Mesendoderm (in vitro differentiated cells): ENCODE measurements at regions not wholly inside any gene's neighbourhood (a gene's known extent, or its start where the extent isn't known, plus 50 kb on each side); places are given as distances from the start of the nearest gene placed in this dataset.
"Not testable (repeated sequence)": the region's sequence is repeated elsewhere in the genome, so short reads cannot be mapped to it uniquely, and the experiment has no call there.

Experiments used
- DNase-seq: peaks from one replicate; pipeline ENCODE4 v3.0.0; 2013
- H2AK5ac ChIP-seq: 2 replicates; pipeline ENCODE4 v1.6.1; 2013; ENCODE audit warnings: low read length, inconsistent platforms
- H2BK120ac ChIP-seq: 2 replicates; pipeline ENCODE4 v1.6.1; 2013; ENCODE audit warnings: low read depth, mild to moderate bottlenecking, low read length, moderate library complexity, mixed read lengths
- H2BK15ac ChIP-seq: replicated peaks from 2 replicates; pipeline ENCODE4 v1.6.1; 2013; ENCODE audit warnings: low read depth, mild to moderate bottlenecking, moderate library complexity
- H2BK5ac ChIP-seq: 2 replicates; pipeline ENCODE4 v1.6.1; 2013; ENCODE audit warnings: low read length, inconsistent platforms
- H3K18ac ChIP-seq: 2 replicates; pipeline ENCODE4 v1.6.1; 2013; ENCODE audit warnings: mild to moderate bottlenecking, low read length, mixed read lengths
- H3K23ac ChIP-seq: one replicate; pipeline ENCODE4 v1.6.1; 2013; ENCODE audit warnings: low read length
- H3K27ac ChIP-seq: 2 replicates; pipeline ENCODE4 v1.5.1; 2013; ENCODE audit warnings: low read depth, mild to moderate bottlenecking, inconsistent platforms, low read length, moderate library complexity
- H3K27me3 ChIP-seq: 2 replicates; pipeline ENCODE4 v1.6.1; 2013; ENCODE audit warnings: low read length, control low read depth, mild to moderate bottlenecking, inconsistent platforms; ENCODE audit not compliant: insufficient read depth, poor library complexity
- H3K36me3 ChIP-seq: 2 replicates; pipeline ENCODE4 v1.6.1; 2013; ENCODE audit warnings: low read length, inconsistent platforms; ENCODE audit not compliant: control insufficient read depth, insufficient read depth
- H3K4ac ChIP-seq: one replicate; pipeline ENCODE4 v1.6.1; 2013; ENCODE audit warnings: low read depth, mild to moderate bottlenecking, low read length, moderate library complexity
- H3K4me1 ChIP-seq: 2 replicates; pipeline ENCODE4 v1.6.1; 2013; ENCODE audit warnings: low read depth, low read length, inconsistent platforms; ENCODE audit not compliant: control insufficient read depth
- H3K4me2 ChIP-seq: 2 replicates; pipeline ENCODE4 v1.6.1; 2013; ENCODE audit warnings: low read length
- H3K4me3 ChIP-seq: 2 replicates; pipeline ENCODE4 v1.5.1; 2013; ENCODE audit warnings: mild to moderate bottlenecking, low read length
- H3K56ac ChIP-seq: one replicate; pipeline ENCODE4 v1.6.1; 2013; ENCODE audit warnings: low read length
- H3K79me1 ChIP-seq: 2 replicates; pipeline ENCODE4 v1.6.1; 2013; ENCODE audit warnings: low read length, inconsistent platforms
- H3K79me2 ChIP-seq: 2 replicates; pipeline ENCODE4 v1.6.1; 2013; ENCODE audit warnings: mild to moderate bottlenecking, low read length; ENCODE audit not compliant: control insufficient read depth, insufficient read depth
- H3K9ac ChIP-seq: 2 replicates; pipeline ENCODE4 v1.6.1; 2013; ENCODE audit warnings: low read length, inconsistent platforms
- H4K5ac ChIP-seq: one replicate; pipeline ENCODE4 v1.6.1; 2013; ENCODE audit warnings: low read length
- H4K8ac ChIP-seq: one replicate; pipeline ENCODE4 v1.6.1; 2013; ENCODE audit warnings: low read depth, mild to moderate bottlenecking, control low read depth, low read length, moderate library complexity
- WGBS: extraction: QIAGEN DNeasy Blood & Tissue Kit; methylation state at CpG from one replicate; pipeline ENCODE4 v1.1.7; 2013; ENCODE audit warnings: low lambda C conversion rate, missing lambda C conversion rate; ENCODE audit not compliant: insufficient coverage; ENCODE audit errors: extremely low coverage; 5-methylcytosine and 5-hydroxymethylcytosine counted together

GRCh38 chrX:77070202-77070918 lies 376.8 kb upstream of the FGF16 start:
- no peak overlapping the region for H3K4ac ChIP-seq
- no peak overlapping the region for H2BK5ac ChIP-seq
- H3K79me2 ChIP-seq: no peaks in the 10 kb centered on the region
- no peak overlapping the region for H3K27ac ChIP-seq
- H3K4me3 ChIP-seq: no peak overlapping the region
- no peak overlapping the region for H2AK5ac ChIP-seq
- H2BK120ac ChIP-seq: no peak overlapping the region
- no peak overlapping the region for H3K4me2 ChIP-seq
- H3K79me1 ChIP-seq: no peaks in the 10 kb centered on the region
- DNase-seq: no peak
- WGBS: no CpG with 5 or more reads among the region's 3 CpGs
- no peaks in the 10 kb centered on the region for H3K27me3 ChIP-seq
- no peak overlapping the region for H4K8ac ChIP-seq
- H3K23ac ChIP-seq: no peak overlapping the region
- no peaks in the 10 kb centered on the region for H3K4me1 ChIP-seq
- no peak overlapping the region for H3K56ac ChIP-seq
- no peak overlapping the region for H4K5ac ChIP-seq
- no peaks in the 10 kb centered on the region for H3K36me3 ChIP-seq
- no peak overlapping the region for H3K9ac ChIP-seq
- no peak overlapping the region for H3K18ac ChIP-seq
- H2BK15ac ChIP-seq: no peak overlapping the region

- Histone ChIP-seq H3K4ac (no peak overlapping the region), H3K9ac (no peak overlapping the region), H3K27ac (no peak overlapping the region), H2AK5ac (no peak overlapping the region), H3K18ac (no peak overlapping the region), H3K4me2 (no peak overlapping the region), H2BK120ac (no peak overlapping the region), H3K23ac (no peak overlapping the region), H3K56ac (no peak overlapping the region), H2BK5ac (no peak overlapping the region), H3K36me3 (no peaks in the 10 kb centered on the region), H4K8ac (no peak overlapping the region), H4K5ac (no peak overlapping the region), H2BK15ac (no peak overlapping the region), H3K4me3 (no peak overlapping the region), H3K27me3 (no peaks in the 10 kb centered on the region), H3K79me2 (no peaks in the 10 kb centered on the region), H3K79me1 (no peaks in the 10 kb centered on the region), H3K4me1 (no peaks in the 10 kb centered on the region)
- WGBS: no CpG with 5 or more reads among the region's 2 CpGs
- DNase-seq: no peak
Observed at GRCh38 chrX:77076896-77077295, 370.3 kb upstream of the FGF16 start.

DNA sequence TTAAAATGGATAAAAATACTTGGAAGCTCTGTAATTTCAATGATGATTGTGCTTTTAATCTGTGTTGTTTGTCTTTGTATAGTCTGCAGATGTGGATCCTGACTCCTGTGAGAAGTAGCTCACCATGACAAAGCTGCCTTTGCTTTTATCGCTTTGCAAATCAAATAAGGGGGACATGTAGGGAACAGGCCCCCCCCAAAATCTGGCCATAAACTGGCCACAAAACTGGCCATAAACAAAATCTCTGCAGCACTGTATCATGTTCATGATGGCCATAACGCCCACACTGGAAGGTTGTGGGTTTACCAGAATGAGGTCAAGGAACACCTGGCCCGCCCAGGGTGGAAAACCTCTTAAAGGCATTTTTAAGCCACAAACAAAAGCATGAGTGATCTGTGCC lies 366.0 kb upstream of the FGF16 start:
- H4K8ac ChIP-seq, H3K79me1 ChIP-seq, H2AK5ac ChIP-seq, H2BK5ac ChIP-seq, DNase-seq, H2BK15ac ChIP-seq, H4K5ac ChIP-seq, H3K36me3 ChIP-seq, H3K27me3 ChIP-seq, H2BK120ac ChIP-seq, H3K4me3 ChIP-seq, H3K9ac ChIP-seq, H3K18ac ChIP-seq, H3K4me1 ChIP-seq, H3K79me2 ChIP-seq, H3K4me2 ChIP-seq, H3K27ac ChIP-seq, H3K23ac ChIP-seq, H3K4ac ChIP-seq, H3K56ac ChIP-seq: not testable (repeated sequence)
- WGBS: no CpG with 5 or more reads among the region's 3 CpGs

DNA sequence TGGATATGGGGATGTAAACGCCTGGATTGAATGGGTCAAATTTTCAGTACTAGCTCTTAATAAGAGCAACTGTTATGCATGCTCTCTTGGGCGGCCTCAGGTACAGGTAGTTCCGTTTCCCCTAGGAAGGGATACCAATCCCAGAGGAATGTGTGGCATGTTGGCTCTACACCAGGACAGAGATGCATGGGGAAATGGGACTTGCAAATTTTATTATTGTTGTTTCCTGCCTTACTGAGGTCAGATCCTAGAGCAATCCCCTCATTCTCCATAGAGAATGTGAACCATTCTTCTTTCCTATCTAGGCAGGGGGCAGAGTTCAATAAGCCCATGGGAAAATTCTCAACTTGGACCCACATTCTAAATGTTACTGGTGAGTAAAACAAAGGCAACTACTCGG lies 361.8 kb upstream of the FGF16 start:
- no peaks in the 10 kb centered on the region for H3K27me3 ChIP-seq
- no peak overlapping the region for H2BK15ac ChIP-seq
- no peak overlapping the region for H3K4me3 ChIP-seq
- H2AK5ac ChIP-seq: no peak overlapping the region
- no peaks in the 10 kb centered on the region for H3K79me2 ChIP-seq
- no peak overlapping the region for H3K4ac ChIP-seq
- H3K23ac ChIP-seq: no peak overlapping the region
- H3K27ac ChIP-seq: no peak overlapping the region
- no peaks in the 10 kb centered on the region for H3K36me3 ChIP-seq
- H3K18ac ChIP-seq: no peak overlapping the region
- no peak overlapping the region for H3K4me2 ChIP-seq
- H4K5ac ChIP-seq: no peak overlapping the region
- H2BK5ac ChIP-seq: no peak overlapping the region
- H3K79me1 ChIP-seq: no peaks in the 10 kb centered on the region
- DNase-seq: peak; percentile 11
- H4K8ac ChIP-seq: no peak overlapping the region
- no peak overlapping the region for H2BK120ac ChIP-seq
- WGBS: no CpG with 5 or more reads among the region's 4 CpGs
- H3K9ac ChIP-seq: no peak overlapping the region
- H3K56ac ChIP-seq: no peak overlapping the region
- no peaks in the 10 kb centered on the region for H3K4me1 ChIP-seq

DNA sequence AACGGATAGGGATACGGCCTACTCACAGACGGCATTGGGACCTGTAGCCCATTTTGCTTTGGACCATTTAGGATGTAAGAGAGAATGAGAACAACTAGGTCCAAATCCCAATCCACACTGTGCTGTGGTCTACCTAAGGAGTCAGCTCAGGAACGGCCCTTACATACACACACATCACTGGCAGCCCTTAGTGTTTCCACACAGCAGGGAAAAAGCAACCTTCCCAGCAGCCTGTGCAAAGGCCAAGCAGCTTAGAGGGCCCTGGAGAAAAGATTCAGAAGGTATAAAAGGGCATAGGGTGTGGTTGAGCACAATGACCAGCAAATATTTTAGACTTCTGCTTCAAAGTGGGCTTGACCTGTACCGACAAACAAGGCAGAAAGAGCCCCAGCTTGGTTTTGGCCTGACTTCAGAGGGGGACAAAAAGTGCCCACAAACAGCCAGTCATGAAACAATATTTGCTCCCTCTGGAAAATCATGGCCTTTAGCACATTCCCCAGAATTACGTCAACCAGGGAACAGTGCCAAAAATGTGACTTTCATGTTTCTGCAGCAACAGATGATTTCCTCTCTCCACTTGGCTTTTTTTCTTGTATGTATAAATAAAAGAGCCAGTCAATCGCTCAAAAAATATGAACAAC lies 359.5 kb upstream of the FGF16 start:
- no peak for DNase-seq
- Histone ChIP-seq H2AK5ac (no peak overlapping the region), H3K4me1 (no peaks in the 10 kb centered on the region), H3K18ac (no peak overlapping the region), H3K56ac (no peak overlapping the region), H3K79me2 (no peaks in the 10 kb centered on the region), H4K5ac (no peak overlapping the region), H3K27ac (no peak overlapping the region), H3K79me1 (no peaks in the 10 kb centered on the region), H3K23ac (no peak overlapping the region), H3K4me2 (no peak overlapping the region), H2BK15ac (no peak overlapping the region), H3K9ac (no peak overlapping the region), H3K27me3 (no peaks in the 10 kb centered on the region), H2BK120ac (no peak overlapping the region), H3K4me3 (no peak overlapping the region), H3K4ac (no peak overlapping the region), H4K8ac (no peak overlapping the region), H2BK5ac (no peak overlapping the region), H3K36me3 (no peaks in the 10 kb centered on the region)
- WGBS: no CpG with 5 or more reads among the region's 7 CpGs

GRCh38 chrX:77088233-77088632 lies 359.0 kb upstream of the FGF16 start:
- Histone ChIP-seq H3K23ac (no peak overlapping the region), H3K4me2 (no peak overlapping the region)

More at GRCh38 chrX:77088233-77088632, 359.0 kb upstream of the FGF16 start:
- no peak for DNase-seq
- no peak overlapping the region for H4K8ac ChIP-seq
- H2AK5ac ChIP-seq: no peak overlapping the region
- H3K9ac ChIP-seq: no peak overlapping the region
- H3K79me1 ChIP-seq: no peaks in the 10 kb centered on the region
- H4K5ac ChIP-seq: no peak overlapping the region
- H3K27me3 ChIP-seq: no peaks in the 10 kb centered on the region
- no peak overlapping the region for H3K4ac ChIP-seq
- H3K56ac ChIP-seq: no peak overlapping the region
- no peak overlapping the region for H3K4me3 ChIP-seq
- no peaks in the 10 kb centered on the region for H3K4me1 ChIP-seq
- H2BK120ac ChIP-seq: no peak overlapping the region
- H3K18ac ChIP-seq: no peak overlapping the region
- H2BK15ac ChIP-seq: no peak overlapping the region
- H2BK5ac ChIP-seq: no peak overlapping the region
- no peaks in the 10 kb centered on the region for H3K36me3 ChIP-seq
- H3K79me2 ChIP-seq: no peaks in the 10 kb centered on the region
- H3K27ac ChIP-seq: no peak overlapping the region
- WGBS: no CpG with 5 or more reads among the region's 1 CpG
